Liver (tissue), 8 donors: ENCODE measurements at regions not wholly inside any gene's neighbourhood (a gene's known extent, or its start where the extent isn't known, plus 50 kb on each side); places are given as distances from the start of the nearest gene placed in this dataset.

Experiments
- DNase-seq: peaks from one replicate; pipeline ENCODE4 v3.0.0-alpha.2; 2017; ENCODE audit warnings: low spot score
- H3K27ac ChIP-seq, 2 donors: one replicate each; pipeline ENCODE4 v1.7.0; 2013; ENCODE audit warnings: inconsistent platforms in 2 of 2, low read length in 2 of 2, control low read depth in 1 of 2, low read depth in 1 of 2, mild to moderate bottlenecking in 1 of 2
- H3K27me3 ChIP-seq, 4 donors: one replicate each; pipeline versions ENCODE4 v1.6.1 to v1.7.0; 2013; ENCODE audit warnings: low read length in 3 of 4, inconsistent platforms in 1 of 4, mild to moderate bottlenecking in 1 of 4, moderate library complexity in 1 of 4; ENCODE audit not compliant: control insufficient read depth in 4 of 4, insufficient read depth in 4 of 4
- H3K36me3 ChIP-seq, 4 donors: one replicate each; pipeline versions ENCODE4 v1.6.1 to v1.7.0; 2013; ENCODE audit warnings: low read length in 3 of 4, mild to moderate bottlenecking in 3 of 4, low read depth in 1 of 4, moderate library complexity in 1 of 4; ENCODE audit not compliant: control insufficient read depth in 4 of 4, insufficient read depth in 3 of 4
- H3K4me1 ChIP-seq, 4 donors: one replicate each; pipeline versions ENCODE4 v1.6.1 to v1.7.0; 2013; ENCODE audit warnings: low read length in 3 of 4, mild to moderate bottlenecking in 3 of 4, moderate library complexity in 1 of 4; ENCODE audit not compliant: control insufficient read depth in 4 of 4, insufficient read depth in 4 of 4
- H3K4me3 ChIP-seq, 3 donors: one replicate each; pipeline versions ENCODE4 v1.6.1 to v1.7.0; 2013; ENCODE audit warnings: low read length in 3 of 3, control low read depth in 1 of 3, low read depth in 1 of 3, mild to moderate bottlenecking in 1 of 3
- H3K9ac ChIP-seq, 2 donors: one replicate each; pipeline ENCODE4 v1.7.0; 2013; ENCODE audit warnings: low read length in 2 of 2, mild to moderate bottlenecking in 2 of 2, moderate library complexity in 2 of 2, control low read depth in 1 of 2, low read depth in 1 of 2
- H3K9me3 ChIP-seq, 4 donors: one replicate each; pipeline versions ENCODE4 v1.6.1 to v1.7.0; 2013; ENCODE audit warnings: low read length in 3 of 4; ENCODE audit not compliant: control insufficient read depth in 4 of 4
- ATF3 ChIP-seq: IDR thresholded peaks from 2 replicates; pipeline ENCODE4 v1.6.1; 2016; ENCODE audit warnings: antibody characterized with exemption
- CTCF ChIP-seq: fragments of 150-350 bp; IDR thresholded peaks from 2 replicates; pipeline ENCODE4 v1.5.1; 2017; ENCODE audit warnings: improper control_type of control experiment, low read depth, low read length; ENCODE audit not compliant: missing input control
- EGR1 ChIP-seq, 2 donors: IDR thresholded peaks; 2 replicates each; pipeline ENCODE4 v1.6.1; 2016 to 2018; ENCODE audit warnings: antibody characterized with exemption in 2 of 2, low read depth in 2 of 2
- FOXA1 ChIP-seq: IDR thresholded peaks from 2 replicates; pipeline ENCODE4 v1.6.1; 2016; ENCODE audit warnings: antibody characterized with exemption
- FOXA2 ChIP-seq: IDR thresholded peaks from 2 replicates; pipeline ENCODE4 v1.6.1; 2016; ENCODE audit warnings: antibody characterized with exemption
- GABPA ChIP-seq, 2 donors: IDR thresholded peaks in 1 of 2; conservative IDR thresholded peaks in 1 of 2; 2 replicates each; pipeline ENCODE4 v1.6.1; 2016; ENCODE audit warnings: antibody characterized with exemption in 2 of 2, mild to moderate bottlenecking in 1 of 2, moderate library complexity in 1 of 2
- HNF4A ChIP-seq, 2 donors: conservative IDR thresholded peaks; 2 replicates each; pipeline ENCODE4 v1.6.1; 2016; ENCODE audit warnings: antibody characterized with exemption in 2 of 2, mild to moderate bottlenecking in 2 of 2
- HNF4G ChIP-seq: IDR thresholded peaks from 2 replicates; pipeline ENCODE4 v1.6.1; 2016; ENCODE audit warnings: antibody characterized with exemption
- JUND ChIP-seq, 2 donors: IDR thresholded peaks; 2 replicates each; pipeline ENCODE4 v1.6.1; 2016; ENCODE audit warnings: antibody characterized with exemption in 2 of 2
- MAX ChIP-seq: IDR thresholded peaks from 2 replicates; pipeline ENCODE4 v1.6.1; 2016; ENCODE audit warnings: antibody characterized with exemption
- NR2F2 ChIP-seq: IDR thresholded peaks from 2 replicates; pipeline ENCODE4 v1.6.1; 2016; ENCODE audit warnings: antibody characterized with exemption
- RAD21 ChIP-seq, 2 donors: IDR thresholded peaks; 2 replicates each; pipeline ENCODE4 v1.6.1; 2016; ENCODE audit warnings: antibody characterized with exemption in 2 of 2, mild to moderate bottlenecking in 2 of 2
- REST ChIP-seq: IDR thresholded peaks from 2 replicates; pipeline ENCODE4 v1.6.1; 2016; ENCODE audit warnings: antibody characterized with exemption, mild to moderate bottlenecking
- RXRA ChIP-seq, 2 donors: IDR thresholded peaks; 2 replicates each; pipeline ENCODE4 v1.6.1; 2017 to 2018; ENCODE audit warnings: antibody characterized with exemption in 2 of 2, mild to moderate bottlenecking in 1 of 2
- SP1 ChIP-seq: IDR thresholded peaks from 2 replicates; pipeline ENCODE4 v1.6.1; 2018; ENCODE audit warnings: antibody characterized with exemption, mild to moderate bottlenecking
- TAF1 ChIP-seq: conservative IDR thresholded peaks from 2 replicates; pipeline ENCODE4 v1.6.1; 2016; ENCODE audit warnings: antibody characterized with exemption, mild to moderate bottlenecking
- YY1 ChIP-seq: IDR thresholded peaks from 2 replicates; pipeline ENCODE4 v1.6.1; 2016; ENCODE audit warnings: antibody characterized with exemption, mild to moderate bottlenecking
- ZBTB33 ChIP-seq: IDR thresholded peaks from 2 replicates; pipeline ENCODE4 v1.6.1; 2016; ENCODE audit warnings: antibody characterized with exemption
- WGBS: extraction: QIAGEN DNeasy Blood & Tissue Kit; methylation state at CpG from one replicate; pipeline ENCODE4 v1.1.7; 2013; 5-methylcytosine and 5-hydroxymethylcytosine counted together
- donor health status: healthy.
- donor health status: healthy.
- donor health status: healthy.
- donor health status: healthy.
- donor health status: healthy.

GRCh38 chr10:78742730-78743615 is 325.8 kb upstream of the ZMIZ1 start:
- H3K27ac ChIP-seq: peak overlapping the region; percentile 52 to 74
- DNase-seq: no peak
- TF ChIP-seq YY1: no peak
- TF ChIP-seq RAD21 (IDR thresholded peaks at IDR 0.05): peak; percentile 65 to 66
- TF ChIP-seq GABPA (IDR thresholded peaks at IDR 0.05 in 1 of 2, conservative IDR thresholded peaks at IDR 0.05 in 1 of 2): peak in 1 of 2 donors; percentile 41
- peak; percentile 90 for TF ChIP-seq MAX
- TF ChIP-seq ZBTB33: peak; percentile 89
- peak; percentile 41 to 90 for TF ChIP-seq JUND (IDR thresholded peaks at IDR 0.05)
- TF ChIP-seq HNF4A (conservative IDR thresholded peaks at IDR 0.05): peak; percentile 89 to 93
- TF ChIP-seq EGR1 (IDR thresholded peaks at IDR 0.05; ENCODE audit: low read depth in 2 of 2): peak in 1 of 2 donors; percentile 71
- peak; percentile 96 for TF ChIP-seq FOXA1
- TF ChIP-seq SP1: peak; percentile 90
- peak; percentile 91 for TF ChIP-seq NR2F2
- no peak for TF ChIP-seq CTCF
- peak; percentile 36 for TF ChIP-seq ATF3
- peak; percentile 99 for TF ChIP-seq FOXA2
- TF ChIP-seq REST: peak; percentile 83
- no peak for TF ChIP-seq TAF1
- TF ChIP-seq HNF4G: peak; percentile 66
- TF ChIP-seq RXRA (IDR thresholded peaks at IDR 0.05): peak; percentile 94 to 97
- no peak overlapping the region for H3K4me3 ChIP-seq
- no peak overlapping the region for H3K9ac ChIP-seq
- H3K36me3 ChIP-seq: no peaks in the 10 kb centered on the region
- H3K27me3 ChIP-seq: no peaks in the 10 kb centered on the region
- WGBS: 46% methylated on average over 12 of the region's 12 CpGs
- H3K9me3 ChIP-seq: no peaks in the 10 kb centered on the region
- H3K4me1 ChIP-seq: peaks cover 18 to 60% (median 54%) of the 10 kb centered on the region in 4 donors
